DND-41 (cell line): ENCODE measurements at regions not wholly inside any gene's neighbourhood (a gene's known extent, or its start where the extent isn't known, plus 50 kb on each side); places are given as distances from the start of the nearest gene placed in this dataset.

Experiments
- ATAC-seq: fragments of 200-7000 bp; cut with Tn5 transposase; 3 replicates; pipeline ENCODE4 v1.9.1; 2021; ENCODE audit warnings: low read depth; ENCODE audit not compliant: insufficient read depth
- DNase-seq: peaks from one replicate; pipeline ENCODE4 v3.0.0-alpha.2; 2020
- H2AFZ ChIP-seq: 2 replicates; pipeline ENCODE4 v1.6.0; 2012; ENCODE audit warnings: low read depth, low read length
- H3K27ac ChIP-seq: 2 replicates; pipeline ENCODE4 v1.5.1; 2012; ENCODE audit warnings: low read length, inconsistent platforms
- H3K27me3 ChIP-seq: fragments of 200-600 bp; sonication (generic); 2 replicates; pipeline ENCODE4 v1.6.0; 2012; ENCODE audit warnings: low read length, mild to moderate bottlenecking, inconsistent platforms; ENCODE audit not compliant: insufficient read depth, poor library complexity
- H3K36me3 ChIP-seq: 2 replicates; pipeline ENCODE4 v1.5.1; 2012; ENCODE audit warnings: low read length, inconsistent platforms; ENCODE audit not compliant: insufficient read depth
- H3K4me1 ChIP-seq: 2 replicates; pipeline ENCODE4 v1.5.1; 2012; ENCODE audit warnings: mild to moderate bottlenecking, low read length; ENCODE audit not compliant: insufficient read depth
- H3K4me2 ChIP-seq: 2 replicates; pipeline ENCODE4 v1.6.0; 2012; ENCODE audit warnings: mild to moderate bottlenecking, moderate library complexity, low read length, inconsistent platforms; ENCODE audit not compliant: insufficient read depth
- H3K4me3 ChIP-seq, 2 experiments: fragments of 200-600 bp in 1 of 2; shearing (Covaris generic) in 1 of 2; 2 replicates each; pipeline ENCODE4 v1.5.1; 2012 to 2016; ENCODE audit warnings: inconsistent platforms in 2 of 2, low read length in 2 of 2, mild to moderate bottlenecking in 2 of 2, low read depth in 1 of 2, moderate library complexity in 1 of 2
- H3K79me2 ChIP-seq: 2 replicates; pipeline ENCODE4 v1.6.0; 2012; ENCODE audit warnings: low read length, inconsistent platforms; ENCODE audit not compliant: insufficient read depth
- H3K9ac ChIP-seq: 2 replicates; pipeline ENCODE4 v1.6.0; 2012; ENCODE audit warnings: low read depth, mild to moderate bottlenecking, inconsistent platforms, low read length, moderate library complexity
- H3K9me3 ChIP-seq: 2 replicates; pipeline ENCODE4 v1.5.1; 2012; ENCODE audit warnings: low read length, moderate library complexity, mild to moderate bottlenecking, inconsistent platforms; ENCODE audit not compliant: insufficient read depth, severe bottlenecking
- H4K20me1 ChIP-seq: 2 replicates; pipeline ENCODE4 v1.6.0; 2012; ENCODE audit warnings: low read length; ENCODE audit not compliant: insufficient read depth
- CTCF ChIP-seq: IDR thresholded peaks from 2 replicates; pipeline ENCODE4 v1.5.1; 2012; ENCODE audit warnings: borderline replicate concordance, low read length, moderate library complexity, mild to moderate bottlenecking; ENCODE audit not compliant: poor library complexity, severe bottlenecking; ENCODE audit errors: extremely low read depth
- EZH2 ChIP-seq: IDR thresholded peaks from 3 replicates; pipeline ENCODE4 v1.6.1; 2012; ENCODE audit warnings: borderline replicate concordance, low read depth, mild to moderate bottlenecking, moderate library complexity, low read length, inconsistent platforms; ENCODE audit not compliant: severe bottlenecking

GRCh38 chr11:97893612-97894011 is 1127.1 kb upstream of the CNTN5 start:
- Histone ChIP-seq H3K36me3 (no peaks in the 10 kb centered on the region), H2AFZ (no peak overlapping the region), H3K79me2 (no peaks in the 10 kb centered on the region), H3K4me3 (no peak overlapping the region), H3K9ac (no peak overlapping the region), H3K4me1 (no peaks in the 10 kb centered on the region), H3K27me3 (no peaks in the 10 kb centered on the region), H3K27ac (no peak overlapping the region), H4K20me1 (no peaks in the 10 kb centered on the region), H3K9me3 (no peaks in the 10 kb centered on the region), H3K4me2 (no peak overlapping the region)
- no peak for TF ChIP-seq CTCF
- TF ChIP-seq EZH2: no peak
- ATAC-seq: no peak
- no peak for DNase-seq

GRCh38 chr11:97894978-97895377 is 1125.8 kb upstream of the CNTN5 start:
- Histone ChIP-seq H3K4me2 (no peak overlapping the region), H3K9me3 (no peaks in the 10 kb centered on the region), H3K9ac (no peak overlapping the region), H3K4me3 (no peak overlapping the region), H3K79me2 (no peaks in the 10 kb centered on the region), H3K36me3 (no peaks in the 10 kb centered on the region), H3K27me3 (no peaks in the 10 kb centered on the region), H3K27ac (no peak overlapping the region), H2AFZ (no peak overlapping the region), H4K20me1 (no peaks in the 10 kb centered on the region), H3K4me1 (no peaks in the 10 kb centered on the region)
- ATAC-seq: no peak
- DNase-seq: no peak
- no peak for TF ChIP-seq CTCF
- TF ChIP-seq EZH2: no peak

- no peak overlapping the region for H3K9ac ChIP-seq
These were observed 1125.2 kb upstream of the CNTN5 start for GRCh38 chr11:97895572-97895971.

More at GRCh38 chr11:97895572-97895971, 1125.2 kb upstream of the CNTN5 start:
- H3K27ac ChIP-seq: no peak overlapping the region
- no peaks in the 10 kb centered on the region for H3K9me3 ChIP-seq
- no peaks in the 10 kb centered on the region for H4K20me1 ChIP-seq
- DNase-seq (no peak), ATAC-seq (no peak)
- no peaks in the 10 kb centered on the region for H3K79me2 ChIP-seq
- no peaks in the 10 kb centered on the region for H3K27me3 ChIP-seq
- H3K36me3 ChIP-seq: no peaks in the 10 kb centered on the region
- H3K4me3 ChIP-seq: no peak overlapping the region
- no peaks in the 10 kb centered on the region for H3K4me1 ChIP-seq
- no peak overlapping the region for H3K4me2 ChIP-seq
- H2AFZ ChIP-seq: no peak overlapping the region; the same call in 1 of the 2 replicates
- TF ChIP-seq CTCF: no peak
- no peak for TF ChIP-seq EZH2
